ENCODE measurements at regions not wholly inside any gene's neighbourhood (a gene's known extent, or its start where the extent isn't known, plus 50 kb on each side); places are given as distances from the start of the nearest gene placed in this dataset.

DNA sequence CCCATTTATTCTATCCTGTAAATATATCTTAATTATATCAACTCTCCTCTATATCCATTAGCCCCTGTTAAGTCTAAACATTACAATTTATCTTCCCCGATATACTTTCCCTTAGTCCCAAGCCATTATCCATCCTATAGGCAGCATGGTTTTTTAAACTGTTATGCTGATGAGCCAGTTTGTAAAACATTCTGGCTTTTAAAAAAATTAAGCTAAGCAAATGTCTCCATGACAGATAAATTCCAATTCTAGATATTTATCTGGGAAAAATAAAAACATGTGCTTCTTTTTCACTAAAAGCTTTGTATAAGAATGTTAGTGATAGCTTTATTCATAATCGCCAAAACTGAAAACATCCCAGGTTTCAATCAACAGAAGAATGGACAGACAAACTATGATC lies 183.2 kb upstream of the GNAI1 start:
- Histone ChIP-seq H3K27ac (no peak overlapping the region), H3K4me1 (no peaks in the 10 kb centered on the region), H3K27me3 (no peaks in the 10 kb centered on the region), H3K4me3 (no peak overlapping the region), H3K9me3 (no peaks in the 10 kb centered on the region), H3K36me3 (no peaks in the 10 kb centered on the region)
- DNase-seq (ENCODE audit: low spot score in 2 of 2): no peak
- TF ChIP-seq, protein P1, sequence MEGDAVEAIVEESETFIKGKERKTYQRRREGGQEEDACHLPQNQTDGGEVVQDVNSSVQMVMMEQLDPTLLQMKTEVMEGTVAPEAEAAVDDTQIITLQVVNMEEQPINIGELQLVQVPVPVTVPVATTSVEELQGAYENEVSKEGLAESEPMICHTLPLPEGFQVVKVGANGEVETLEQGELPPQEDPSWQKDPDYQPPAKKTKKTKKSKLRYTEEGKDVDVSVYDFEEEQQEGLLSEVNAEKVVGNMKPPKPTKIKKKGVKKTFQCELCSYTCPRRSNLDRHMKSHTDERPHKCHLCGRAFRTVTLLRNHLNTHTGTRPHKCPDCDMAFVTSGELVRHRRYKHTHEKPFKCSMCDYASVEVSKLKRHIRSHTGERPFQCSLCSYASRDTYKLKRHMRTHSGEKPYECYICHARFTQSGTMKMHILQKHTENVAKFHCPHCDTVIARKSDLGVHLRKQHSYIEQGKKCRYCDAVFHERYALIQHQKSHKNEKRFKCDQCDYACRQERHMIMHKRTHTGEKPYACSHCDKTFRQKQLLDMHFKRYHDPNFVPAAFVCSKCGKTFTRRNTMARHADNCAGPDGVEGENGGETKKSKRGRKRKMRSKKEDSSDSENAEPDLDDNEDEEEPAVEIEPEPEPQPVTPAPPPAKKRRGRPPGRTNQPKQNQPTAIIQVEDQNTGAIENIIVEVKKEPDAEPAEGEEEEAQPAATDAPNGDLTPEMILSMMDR (IDR thresholded peaks at IDR 0.05): no peak
- intact Hi-C loops (cut with DNase I): no loop called here

DNA sequence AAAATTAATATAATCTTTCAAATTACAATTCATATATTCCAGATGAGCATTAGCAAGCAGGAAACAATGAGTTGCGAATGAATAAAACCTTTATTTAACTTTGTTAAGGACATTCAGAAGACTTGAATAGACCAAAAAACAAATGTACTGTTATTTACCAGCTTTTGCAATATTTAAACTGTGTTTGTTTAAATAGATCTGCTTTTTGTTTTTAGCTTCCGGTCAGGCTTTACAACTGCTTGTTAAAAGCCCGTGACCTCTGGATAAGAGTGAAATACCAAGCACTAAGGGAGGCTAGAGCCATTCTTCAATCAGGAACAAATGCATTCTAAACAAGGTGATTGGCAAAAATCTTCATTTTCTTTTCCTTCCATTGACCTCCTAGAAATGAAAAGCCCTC lies 184.9 kb upstream of the GNAI1 start:
- Histone ChIP-seq H3K4me1 (no peaks in the 10 kb centered on the region), H3K36me3 (no peaks in the 10 kb centered on the region), H3K9me3 (no peaks in the 10 kb centered on the region), H3K27me3 (no peaks in the 10 kb centered on the region), H3K4me3 (no peak overlapping the region), H3K27ac (no peak overlapping the region)
- no peak for DNase-seq (ENCODE audit: low spot score in 2 of 2)
- intact Hi-C loops (cut with DNase I): no loop called here
- TF ChIP-seq, protein P1 (IDR thresholded peaks at IDR 0.05): no peak

DNA sequence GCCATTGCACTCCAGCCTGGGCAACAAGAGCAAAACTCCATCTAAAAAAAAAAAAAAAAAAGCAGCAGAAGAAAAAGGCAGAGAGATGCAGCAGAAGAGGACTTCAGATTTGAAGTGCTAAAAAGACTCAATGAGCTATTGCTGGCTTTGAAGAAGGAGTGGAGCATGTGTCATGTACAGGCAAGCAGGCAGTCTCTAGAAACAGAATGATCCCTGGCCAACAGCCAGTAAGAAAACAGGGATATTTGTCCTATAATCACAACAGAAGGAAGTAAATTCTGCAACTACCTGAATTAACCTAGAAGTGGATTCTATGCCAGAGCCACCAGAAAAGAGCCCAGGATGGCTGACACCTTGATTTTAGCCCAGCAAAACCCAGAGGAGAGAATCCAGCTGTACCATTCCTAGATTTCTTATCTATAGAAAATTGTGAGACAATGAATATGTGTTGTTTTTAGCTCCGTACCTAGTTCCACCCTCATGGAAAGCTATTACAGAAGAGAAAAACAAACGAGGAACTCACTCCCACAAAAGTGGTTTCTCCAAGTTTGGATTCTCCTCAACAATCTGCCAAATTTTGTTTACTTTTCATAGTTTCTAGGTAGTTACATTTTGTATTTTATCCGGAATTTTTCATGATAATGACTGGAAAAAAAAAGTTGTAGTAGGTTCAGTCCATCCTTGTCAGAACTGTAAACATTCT lies 198.2 kb upstream of the GNAI1 start:
- no peak for DNase-seq (ENCODE audit: low spot score in 2 of 2)
- Histone ChIP-seq H3K9me3 (no peaks in the 10 kb centered on the region), H3K4me3 (no peak overlapping the region), H3K27me3 (no peaks in the 10 kb centered on the region), H3K36me3 (no peaks in the 10 kb centered on the region), H3K4me1 (no peaks in the 10 kb centered on the region), H3K27ac (no peak overlapping the region)
- intact Hi-C loops (cut with DNase I): no loop called here
- TF ChIP-seq, protein P1 (IDR thresholded peaks at IDR 0.05): no peak

DNA sequence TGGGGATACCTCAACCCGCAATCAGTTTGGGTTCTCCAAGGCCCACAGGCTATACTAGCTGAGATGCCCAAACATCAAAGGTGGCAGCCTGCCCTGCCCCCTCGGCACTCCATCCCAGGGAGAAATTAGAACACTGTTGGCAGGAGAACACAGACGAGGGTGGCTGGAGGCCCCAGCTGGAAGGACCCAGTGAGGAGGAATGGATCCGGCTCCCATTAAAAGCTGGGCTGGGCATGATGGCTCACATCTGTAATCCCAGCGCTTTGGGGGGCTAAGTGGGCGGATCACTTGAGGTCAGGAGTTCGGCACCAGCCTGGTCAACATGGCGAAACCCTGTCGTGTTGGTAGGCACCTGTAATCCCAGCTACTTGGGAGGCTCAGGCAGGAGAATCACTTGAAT lies 199.9 kb upstream of the GNAI1 start:
- H3K36me3 ChIP-seq: no peaks in the 10 kb centered on the region
- H3K4me1 ChIP-seq: no peaks in the 10 kb centered on the region
- no peaks in the 10 kb centered on the region for H3K9me3 ChIP-seq
- H3K4me3 ChIP-seq: no peak overlapping the region
- no peak for DNase-seq (ENCODE audit: low spot score in 2 of 2)
- intact Hi-C loops (cut with DNase I): no loop called here
- no peak overlapping the region for H3K27ac ChIP-seq
- H3K27me3 ChIP-seq: no peaks in the 10 kb centered on the region
- TF ChIP-seq, protein P1 (IDR thresholded peaks at IDR 0.05): no peak

DNA sequence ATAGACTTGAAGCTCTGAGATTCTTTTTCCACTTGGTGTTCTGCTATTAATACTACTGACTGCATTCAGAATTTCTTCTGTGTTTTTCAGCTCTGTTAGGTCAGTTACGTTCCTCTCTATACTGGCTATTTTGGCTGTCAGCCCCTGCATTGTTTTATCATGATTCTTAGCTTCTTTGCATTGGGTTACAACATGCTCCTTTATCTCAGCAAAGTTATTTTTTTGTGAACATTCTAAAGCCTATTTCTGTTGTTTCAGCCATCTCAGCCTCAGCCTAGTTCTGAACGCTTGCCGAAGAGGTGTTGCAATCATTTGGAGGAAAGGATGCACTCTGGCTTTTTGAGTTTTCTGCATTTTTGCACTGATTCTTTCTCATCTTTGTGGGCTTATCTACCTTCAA lies 201.5 kb upstream of the GNAI1 start:
- Histone ChIP-seq H3K36me3 (no peaks in the 10 kb centered on the region), H3K9me3 (no peaks in the 10 kb centered on the region), H3K4me1 (no peaks in the 10 kb centered on the region), H3K27ac (no peak overlapping the region), H3K4me3 (no peak overlapping the region), H3K27me3 (no peaks in the 10 kb centered on the region)
- intact Hi-C loops (cut with DNase I): no loop called here
- DNase-seq (ENCODE audit: low spot score in 2 of 2): no peak
- TF ChIP-seq, protein P1 (IDR thresholded peaks at IDR 0.05): no peak

DNA sequence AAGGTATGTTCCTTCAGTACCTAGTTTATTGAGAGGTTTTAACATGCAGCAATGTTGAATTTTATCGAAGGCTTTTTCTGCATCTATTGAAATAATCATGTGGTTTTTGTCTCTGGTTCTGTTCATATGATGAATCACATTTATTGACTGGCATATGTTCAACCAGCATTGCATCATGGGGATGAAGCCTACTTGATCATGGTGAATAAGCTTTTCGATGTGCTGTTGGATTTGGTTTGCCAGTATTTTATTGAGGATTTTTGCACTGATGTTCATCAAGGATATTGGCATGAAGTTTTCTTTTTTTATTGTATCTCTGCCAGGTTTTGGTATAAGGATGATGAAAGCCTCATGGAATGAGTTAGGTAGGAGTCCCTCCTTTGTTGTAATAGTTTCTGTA lies 204.0 kb upstream of the GNAI1 start:
- Histone ChIP-seq H3K4me1 (no peaks in the 10 kb centered on the region), H3K27me3 (no peaks in the 10 kb centered on the region), H3K9me3 (no peaks in the 10 kb centered on the region), H3K27ac (no peak overlapping the region), H3K4me3 (no peak overlapping the region), H3K36me3 (no peaks in the 10 kb centered on the region)
- TF ChIP-seq, protein P1 (IDR thresholded peaks at IDR 0.05): no peak
- no peak for DNase-seq (ENCODE audit: low spot score in 2 of 2)
- intact Hi-C loops (cut with DNase I): no loop called here

Measured in ascending aorta (tissue), 2 donors.